ENCODE measurements at regions not wholly inside any gene's neighbourhood (a gene's known extent, or its start where the extent isn't known, plus 50 kb on each side); places are given as distances from the start of the nearest gene placed in this dataset.

GRCh38 chr2:116832148-116832547 lies 982.3 kb upstream of the DDX18 start:
- TF ChIP-seq CTCF (IDR thresholded peaks at IDR 0.05; ENCODE audit: insufficient read depth, low read depth, low read length) (no peak), EZH2 (IDR thresholded peaks at IDR 0.05; ENCODE audit: insufficient read depth, low read length) (no peak)
- H3K36me3 Mint-ChIP-seq (ENCODE audit: low read depth, unreplicated experiment), result no peaks in the 10 kb centered on the region
- no peaks in the 10 kb centered on the region for H3K9me3 Mint-ChIP-seq (ENCODE audit: unreplicated experiment)
- no peak overlapping the region for H3K4me3 Mint-ChIP-seq (ENCODE audit: unreplicated experiment)
- no peak overlapping the region for H3K27ac Mint-ChIP-seq (ENCODE audit: unreplicated experiment)
- no peak overlapping the region for H3K9ac ChIP-seq (ENCODE audit: low read length)
- H3K4me3 ChIP-seq (ENCODE audit: insufficient read depth, low read depth, low read length), result no peak overlapping the region
- no peak for FAIRE-seq
- no peaks in the 10 kb centered on the region for H3K79me2 ChIP-seq (ENCODE audit: insufficient read depth, low read length)
- H3K36me3 ChIP-seq (ENCODE audit: insufficient read depth, low read length), result no peaks in the 10 kb centered on the region
- H3K9me3 ChIP-seq (ENCODE audit: insufficient read depth, low read depth, low read length), result no peaks in the 10 kb centered on the region
- H4K20me1 ChIP-seq (ENCODE audit: insufficient read depth, low read length), result no peaks in the 10 kb centered on the region
- no peaks in the 10 kb centered on the region for H3K27me3 Mint-ChIP-seq (ENCODE audit: low read depth, unreplicated experiment)
- no peaks in the 10 kb centered on the region for H3K4me1 ChIP-seq (ENCODE audit: insufficient read depth, low read length)
- no peak for DNase-seq (ENCODE audit: low read depth)
- no peaks in the 10 kb centered on the region for H3K4me1 Mint-ChIP-seq (ENCODE audit: low read depth, unreplicated experiment)
- H3K27ac ChIP-seq (ENCODE audit: low read depth, low read length), result no peak overlapping the region
- no peak overlapping the region for H3K4me2 ChIP-seq (ENCODE audit: low read length)
- H2AFZ ChIP-seq (ENCODE audit: low read depth, low read length), result no peak overlapping the region
- H3K27me3 ChIP-seq (ENCODE audit: insufficient read depth, low read length), result no peaks in the 10 kb centered on the region

- H3K36me3 Mint-ChIP-seq (ENCODE audit: low read depth, unreplicated experiment), result no peaks in the 10 kb centered on the region
- Histone ChIP-seq H3K27ac (ENCODE audit: low read depth, low read length) (no peak overlapping the region), H3K79me2 (ENCODE audit: insufficient read depth, low read length) (no peaks in the 10 kb centered on the region), H3K4me1 (ENCODE audit: insufficient read depth, low read length) (no peaks in the 10 kb centered on the region), H2AFZ (ENCODE audit: low read depth, low read length) (no peak overlapping the region), H3K4me3 (ENCODE audit: insufficient read depth, low read depth, low read length) (no peak overlapping the region), H4K20me1 (ENCODE audit: insufficient read depth, low read length) (no peaks in the 10 kb centered on the region), H3K9ac (ENCODE audit: low read length) (no peak overlapping the region), H3K9me3 (ENCODE audit: insufficient read depth, low read depth, low read length) (no peaks in the 10 kb centered on the region), H3K36me3 (ENCODE audit: insufficient read depth, low read length) (no peaks in the 10 kb centered on the region), H3K4me2 (ENCODE audit: low read length) (no peak overlapping the region), H3K27me3 (ENCODE audit: insufficient read depth, low read length) (no peaks in the 10 kb centered on the region)
- no peak for DNase-seq (ENCODE audit: low read depth)
- H3K27ac Mint-ChIP-seq (ENCODE audit: unreplicated experiment), result no peak overlapping the region
- no peak overlapping the region for H3K4me3 Mint-ChIP-seq (ENCODE audit: unreplicated experiment)
- no peaks in the 10 kb centered on the region for H3K27me3 Mint-ChIP-seq (ENCODE audit: low read depth, unreplicated experiment)
- TF ChIP-seq CTCF (IDR thresholded peaks at IDR 0.05; ENCODE audit: insufficient read depth, low read depth, low read length), result no peak
- TF ChIP-seq EZH2 (IDR thresholded peaks at IDR 0.05; ENCODE audit: insufficient read depth, low read length), result no peak
- no peak for FAIRE-seq
- no peaks in the 10 kb centered on the region for H3K9me3 Mint-ChIP-seq (ENCODE audit: unreplicated experiment)
- no peaks in the 10 kb centered on the region for H3K4me1 Mint-ChIP-seq (ENCODE audit: low read depth, unreplicated experiment)
These were observed 981.4 kb upstream of the DDX18 start for GRCh38 chr2:116833052-116833451.

- Histone ChIP-seq H3K4me1 (ENCODE audit: insufficient read depth, low read length) (no peaks in the 10 kb centered on the region), H3K4me3 (ENCODE audit: insufficient read depth, low read depth, low read length) (no peak overlapping the region), H3K36me3 (ENCODE audit: insufficient read depth, low read length) (no peaks in the 10 kb centered on the region), H3K27me3 (ENCODE audit: insufficient read depth, low read length) (no peaks in the 10 kb centered on the region), H4K20me1 (ENCODE audit: insufficient read depth, low read length) (no peaks in the 10 kb centered on the region), H3K27ac (ENCODE audit: low read depth, low read length) (no peak overlapping the region), H3K4me2 (ENCODE audit: low read length) (no peak overlapping the region), H2AFZ (ENCODE audit: low read depth, low read length) (no peak overlapping the region), H3K9me3 (ENCODE audit: insufficient read depth, low read depth, low read length) (no peaks in the 10 kb centered on the region), H3K9ac (ENCODE audit: low read length) (no peak overlapping the region), H3K79me2 (ENCODE audit: insufficient read depth, low read length) (no peaks in the 10 kb centered on the region)
- no peaks in the 10 kb centered on the region for H3K27me3 Mint-ChIP-seq (ENCODE audit: low read depth, unreplicated experiment)
- H3K9me3 Mint-ChIP-seq (ENCODE audit: unreplicated experiment), result peaks cover 4% of the 10 kb centered on the region
- no peaks in the 10 kb centered on the region for H3K36me3 Mint-ChIP-seq (ENCODE audit: low read depth, unreplicated experiment)
- TF ChIP-seq CTCF (IDR thresholded peaks at IDR 0.05; ENCODE audit: insufficient read depth, low read depth, low read length) (no peak), EZH2 (IDR thresholded peaks at IDR 0.05; ENCODE audit: insufficient read depth, low read length) (no peak)
- H3K4me3 Mint-ChIP-seq (ENCODE audit: unreplicated experiment), result no peak overlapping the region
- H3K4me1 Mint-ChIP-seq (ENCODE audit: low read depth, unreplicated experiment), result no peaks in the 10 kb centered on the region
- FAIRE-seq (no peak), DNase-seq (ENCODE audit: low read depth) (no peak)
- H3K27ac Mint-ChIP-seq (ENCODE audit: unreplicated experiment), result no peak overlapping the region
These were observed 972.3 kb upstream of the DDX18 start for GRCh38 chr2:116842164-116842563.
